AG10803 (cell line): ENCODE measurements at regions not wholly inside any gene's neighbourhood (a gene's known extent, or its start where the extent isn't known, plus 50 kb on each side); places are given as distances from the start of the nearest gene placed in this dataset.

Experiments used
- DNase-seq: peaks from one replicate; pipeline ENCODE4 v3.0.0; 2010; ENCODE audit warnings: low read depth
- H3K4me3 ChIP-seq: 2 replicates; pipeline ENCODE4 v1.5.1; 2011; ENCODE audit warnings: mild to moderate bottlenecking, low read length, control low read depth
- TF ChIP-seq, protein P1 (sequence below): conservative IDR thresholded peaks from 2 replicates; pipeline ENCODE4 v1.5.1; 2011; ENCODE audit warnings: mild to moderate bottlenecking, low read length, control low read depth, inconsistent platforms

- H3K4me3 ChIP-seq, result no peak overlapping the region
- no peak for DNase-seq
- TF ChIP-seq, protein P1, sequence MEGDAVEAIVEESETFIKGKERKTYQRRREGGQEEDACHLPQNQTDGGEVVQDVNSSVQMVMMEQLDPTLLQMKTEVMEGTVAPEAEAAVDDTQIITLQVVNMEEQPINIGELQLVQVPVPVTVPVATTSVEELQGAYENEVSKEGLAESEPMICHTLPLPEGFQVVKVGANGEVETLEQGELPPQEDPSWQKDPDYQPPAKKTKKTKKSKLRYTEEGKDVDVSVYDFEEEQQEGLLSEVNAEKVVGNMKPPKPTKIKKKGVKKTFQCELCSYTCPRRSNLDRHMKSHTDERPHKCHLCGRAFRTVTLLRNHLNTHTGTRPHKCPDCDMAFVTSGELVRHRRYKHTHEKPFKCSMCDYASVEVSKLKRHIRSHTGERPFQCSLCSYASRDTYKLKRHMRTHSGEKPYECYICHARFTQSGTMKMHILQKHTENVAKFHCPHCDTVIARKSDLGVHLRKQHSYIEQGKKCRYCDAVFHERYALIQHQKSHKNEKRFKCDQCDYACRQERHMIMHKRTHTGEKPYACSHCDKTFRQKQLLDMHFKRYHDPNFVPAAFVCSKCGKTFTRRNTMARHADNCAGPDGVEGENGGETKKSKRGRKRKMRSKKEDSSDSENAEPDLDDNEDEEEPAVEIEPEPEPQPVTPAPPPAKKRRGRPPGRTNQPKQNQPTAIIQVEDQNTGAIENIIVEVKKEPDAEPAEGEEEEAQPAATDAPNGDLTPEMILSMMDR, result no peak
These were observed 870.8 kb downstream of the SLITRK5 start for GRCh38 chr13:88541994-88542393.

DNA sequence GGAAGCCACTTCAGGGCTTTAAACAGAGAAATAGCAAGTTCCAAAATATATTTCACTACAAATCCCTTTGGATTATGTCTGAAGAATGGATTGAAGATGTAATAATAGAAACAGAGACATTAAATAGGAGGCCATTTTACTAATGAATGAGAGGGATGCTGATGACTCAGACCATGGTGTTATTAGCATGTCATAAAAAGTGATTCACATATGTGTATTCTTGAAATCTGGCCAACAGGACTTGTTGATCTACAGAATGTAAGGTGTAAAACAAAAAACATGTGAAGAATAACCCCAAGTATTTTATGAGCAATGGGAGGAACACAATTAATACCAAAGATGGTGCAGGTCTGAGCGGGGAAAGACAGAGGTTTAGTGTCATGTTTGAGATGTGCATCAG is 873.7 kb downstream of the SLITRK5 start:
- TF ChIP-seq, protein P1, result no peak
- DNase-seq, result no peak
- H3K4me3 ChIP-seq, result no peak overlapping the region

DNA sequence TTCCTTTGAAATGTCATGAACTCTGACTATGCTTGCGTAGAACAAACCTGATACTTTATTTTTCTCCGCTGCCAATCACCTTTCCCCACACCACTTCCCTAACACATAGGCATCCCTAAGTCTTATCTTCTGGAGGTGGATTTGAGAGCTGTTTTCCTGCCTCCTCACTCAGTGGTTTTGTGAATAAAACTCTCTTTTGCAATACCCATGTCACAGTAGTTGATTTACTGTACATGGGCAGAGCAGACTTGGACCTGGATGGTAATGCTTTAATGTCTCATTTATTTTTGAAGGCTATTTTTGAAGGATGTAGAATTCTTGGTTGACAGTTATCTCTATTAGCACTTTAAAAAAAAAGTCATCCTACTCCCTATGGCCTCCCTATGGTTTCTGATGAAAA is 881.8 kb downstream of the SLITRK5 start:
- H3K4me3 ChIP-seq, result no peak overlapping the region
- TF ChIP-seq, protein P1, result no peak
- no peak for DNase-seq

DNA sequence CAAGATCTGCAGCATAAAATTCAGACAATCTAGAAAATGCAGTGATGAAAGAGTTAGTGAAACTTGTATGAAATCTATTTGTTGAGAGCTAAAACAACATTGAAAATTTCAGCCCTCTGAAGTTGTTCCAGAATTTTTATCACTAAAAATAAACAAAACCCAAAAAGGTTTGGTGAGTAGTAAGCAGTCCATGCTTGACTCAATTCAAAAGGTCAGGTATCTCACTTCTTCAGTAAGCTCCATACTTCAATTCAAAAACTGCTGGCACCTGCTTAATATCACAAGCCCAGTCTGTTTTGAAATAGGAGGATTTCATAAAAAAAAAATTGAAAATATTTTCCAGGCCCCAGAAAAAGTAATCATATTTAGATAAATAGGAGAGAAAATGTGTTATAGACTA is 894.4 kb downstream of the SLITRK5 start:
- TF ChIP-seq, protein P1, result no peak
- no peak for DNase-seq
- no peak overlapping the region for H3K4me3 ChIP-seq

GRCh38 chr13:88585861-88586260 is 914.7 kb downstream of the SLITRK5 start:
- TF ChIP-seq, protein P1, result no peak
- no peak overlapping the region for H3K4me3 ChIP-seq

DNA sequence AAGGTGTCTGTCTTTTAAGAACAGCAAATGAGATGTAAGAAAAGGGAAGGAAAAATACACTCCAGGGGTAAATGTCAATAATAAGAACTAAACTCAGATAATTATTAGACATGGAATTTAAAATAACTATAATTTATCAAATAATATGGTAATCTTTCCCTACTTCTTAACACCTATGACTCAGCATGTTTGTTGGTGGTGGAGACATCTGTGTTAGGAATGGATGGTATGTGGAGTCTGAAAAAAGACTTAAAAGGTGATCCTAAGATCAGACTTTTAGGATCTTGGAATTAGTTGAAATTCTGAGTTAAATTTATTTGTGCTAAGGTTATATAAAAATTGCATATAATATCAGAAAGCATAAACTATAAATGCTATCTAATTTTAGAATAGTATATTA is 915.1 kb downstream of the SLITRK5 start:
- TF ChIP-seq, protein P1, result no peak
- no peak for DNase-seq
- H3K4me3 ChIP-seq, result no peak overlapping the region

More at GRCh38 chr13:88585861-88586260, 914.7 kb downstream of the SLITRK5 start:
- DNase-seq, result no peak

DNA sequence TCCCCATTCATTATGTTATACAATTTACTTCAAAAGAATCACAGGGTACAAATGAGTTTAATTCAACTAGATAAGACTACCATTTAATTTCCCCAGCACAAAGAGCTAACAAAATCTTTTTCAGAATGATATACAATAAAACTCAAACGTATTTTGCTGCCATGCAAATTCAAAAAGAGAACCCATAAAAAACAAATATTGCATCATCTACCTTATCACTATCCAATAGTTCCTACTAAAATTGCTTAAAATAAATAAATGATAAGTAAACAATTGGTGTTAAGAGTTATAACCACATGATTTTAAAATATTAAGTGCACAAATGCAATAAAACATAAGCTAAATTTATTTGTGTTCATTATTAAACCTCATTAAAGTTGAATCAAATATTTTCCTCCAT is 919.4 kb downstream of the SLITRK5 start:
- no peak overlapping the region for H3K4me3 ChIP-seq
- DNase-seq, result no peak
- TF ChIP-seq, protein P1, result no peak
